Transverse colon (tissue), 4 donors: ENCODE measurements at regions not wholly inside any gene's neighbourhood (a gene's known extent, or its start where the extent isn't known, plus 50 kb on each side); places are given as distances from the start of the nearest gene placed in this dataset.

ENCODE experiments used
- DNase-seq: peaks from one replicate; pipeline ENCODE4 v3.0.0-alpha.2; 2019
- H3K27ac ChIP-seq, 4 donors: fragments of 200-600 bp; sonication (generic); 2 replicates each; pipeline ENCODE4 v1.5.1; 2016 to 2018; ENCODE audit warnings: inconsistent platforms in 4 of 4
- H3K27me3 ChIP-seq: fragments of 200-600 bp; sonication (generic); 2 replicates; pipeline ENCODE4 v1.5.1; 2017; ENCODE audit warnings: inconsistent platforms
- H3K36me3 ChIP-seq, 4 donors: fragments of 200-600 bp; sonication (generic); 2 replicates each; pipeline ENCODE4 v1.5.1; 2017 to 2019; ENCODE audit warnings: inconsistent platforms in 4 of 4
- H3K4me1 ChIP-seq, 4 donors: fragments of 200-600 bp; sonication (generic); 2 replicates each; pipeline ENCODE4 v1.5.1; 2017 to 2020; ENCODE audit warnings: inconsistent platforms in 4 of 4
- H3K4me3 ChIP-seq, 4 donors: fragments of 200-600 bp; sonication (generic); 1 replicate in 1 of 4; 2 replicates in 3 of 4; pipeline versions ENCODE4 v1.5.1 to v1.6.1; 2017 to 2019; ENCODE audit warnings: inconsistent platforms in 4 of 4
- H3K9me3 ChIP-seq, 2 donors: fragments of 200-600 bp; sonication (generic); 2 replicates each; pipeline ENCODE4 v1.5.1; 2017 to 2019; ENCODE audit warnings: inconsistent platforms in 2 of 2
- CTCF ChIP-seq, 5 experiments: fragments of 200-600 bp in 3 of 5; fragments of 450-650 bp in 2 of 5; sonication (generic) in 3 of 5; IDR thresholded peaks; 1 replicate in 2 of 5; 2 replicates in 3 of 5; pipeline ENCODE4 v1.5.1; 2016 to 2017; ENCODE audit warnings: antibody characterized with exemption in 5 of 5, inconsistent platforms in 3 of 5, mild to moderate bottlenecking in 2 of 5, moderate library complexity in 1 of 5
- EP300 ChIP-seq: sonication (generic); formaldehyde crosslinking; IDR thresholded peaks from one replicate; pipeline ENCODE4 v1.6.1; 2017; ENCODE audit warnings: antibody characterized with exemption, low read depth
- POLR2A ChIP-seq: fragments of 450-650 bp; IDR thresholded peaks from one replicate; pipeline ENCODE4 v1.6.1; 2016; ENCODE audit warnings: antibody characterized with exemption, mild to moderate bottlenecking, moderate library complexity
- POLR2AphosphoS5 ChIP-seq, 3 donors: sonication (generic); formaldehyde crosslinking; IDR thresholded peaks; one replicate each; pipeline ENCODE4 v1.6.1; 2016; ENCODE audit warnings: antibody characterized with exemption in 3 of 3
- WGBS, 2 donors: methylation state at CpG; one replicate each; pipeline ENCODE4 v1.1.5; 2018; ENCODE audit warnings: low coverage in 1 of 2; 5-methylcytosine and 5-hydroxymethylcytosine counted together
- in situ Hi-C, 4 donors: fragments of 200-750 bp; cut with MboI; loops; one replicate each; pipeline versions ENCODE4 v1.15.0 to v1.15.1; 2017; ENCODE audit warnings: low sequenced_read_pairs in 3 of 4, low pct_ligation_motif_present in 1 of 4, low pct_unique_long_range_greater_than_20kb in 1 of 4
- intact Hi-C: fragments of 100-400 bp; cut with DNase I; formaldehyde crosslinking; loops from one replicate; pipeline ENCODE4 v1.15.1; 2023; ENCODE audit warnings: low total_unique reads

- H3K4me1 ChIP-seq = peaks cover 0 to 14% (median 8%) of the 10 kb centered on the region in 4 donors
- no peak overlapping the region for H3K4me3 ChIP-seq
- H3K36me3 ChIP-seq = no peaks in the 10 kb centered on the region
- in situ Hi-C loops = no loop called here
- no peak for DNase-seq
- TF ChIP-seq EP300 (no peak), POLR2A (no peak), POLR2AphosphoS5 (IDR thresholded peaks at IDR 0.05) (no peak), CTCF (IDR thresholded peaks at IDR 0.05) (no peak)
- no peak overlapping the region for H3K27ac ChIP-seq
- 86% methylated on average over 7 of the region's 7 CpGs; no CpG with 5 or more reads in 1 of the 2 donors for WGBS, 2 donors
- intact Hi-C loops = no loop called here
- no peaks in the 10 kb centered on the region for H3K27me3 ChIP-seq
- H3K9me3 ChIP-seq = no peaks in the 10 kb centered on the region
These were observed 77.0 kb upstream of the ENPP6 start for GRCh38 chr4:184294606-184295133.

- peak; percentile 37 for DNase-seq
- intact Hi-C loops (no loop called here), in situ Hi-C loops (no loop called here)
- WGBS, 2 donors = 39 to 52% methylated on average over 2 to 6 of the region's 6 CpGs
- H3K4me3 ChIP-seq = no peak overlapping the region
- no peak for TF ChIP-seq CTCF (IDR thresholded peaks at IDR 0.05)
- no peak for TF ChIP-seq EP300
- no peak for TF ChIP-seq POLR2A
- no peak for TF ChIP-seq POLR2AphosphoS5 (IDR thresholded peaks at IDR 0.05)
- H3K27ac ChIP-seq = peak overlapping the region; percentile 18 to 56 (median 49)
- peaks cover 0 to 24% (median 14%) of the 10 kb centered on the region in 4 donors for H3K4me1 ChIP-seq
- H3K36me3 ChIP-seq = no peaks in the 10 kb centered on the region
- no peaks in the 10 kb centered on the region for H3K27me3 ChIP-seq
- H3K9me3 ChIP-seq = no peaks in the 10 kb centered on the region
These were observed 75.9 kb upstream of the ENPP6 start for GRCh38 chr4:184293552-184293951.

- Histone ChIP-seq H3K27me3 (no peaks in the 10 kb centered on the region), H3K4me1 (peaks cover 0 to 30% (median 18%) of the 10 kb centered on the region in 4 donors), H3K27ac (peak overlapping the region; percentile 18 to 56 (median 49)), H3K36me3 (no peaks in the 10 kb centered on the region), H3K4me3 (no peak overlapping the region), H3K9me3 (no peaks in the 10 kb centered on the region)
- TF ChIP-seq POLR2A (no peak), POLR2AphosphoS5 (IDR thresholded peaks at IDR 0.05) (no peak), EP300 (no peak)
- intact Hi-C loops = no loop called here
- 38 to 41% methylated on average over 3 of the region's 3 CpGs for WGBS, 2 donors
- no peak for DNase-seq
- in situ Hi-C loops = no loop called here
These were observed 75.2 kb upstream of the ENPP6 start for GRCh38 chr4:184292877-184293276.

GRCh38 chr4:184292465-184292867 lies 74.8 kb upstream of the ENPP6 start:
- in situ Hi-C loops = no loop called here
- DNase-seq = no peak
- Histone ChIP-seq H3K27ac (no peak overlapping the region), H3K36me3 (no peaks in the 10 kb centered on the region), H3K4me3 (no peak overlapping the region), H3K9me3 (no peaks in the 10 kb centered on the region), H3K27me3 (no peaks in the 10 kb centered on the region), H3K4me1 (peaks cover 0 to 34% (median 22%) of the 10 kb centered on the region in 4 donors)
- intact Hi-C loops = no loop called here
- 97 to 100% methylated on average over 2 to 3 of the region's 3 CpGs for WGBS, 2 donors
- no peak for TF ChIP-seq EP300
- TF ChIP-seq POLR2AphosphoS5 (IDR thresholded peaks at IDR 0.05) = no peak
- no peak for TF ChIP-seq CTCF (IDR thresholded peaks at IDR 0.05)
- TF ChIP-seq POLR2A = no peak

GRCh38 chr4:184289179-184289535 lies 71.5 kb upstream of the ENPP6 start:
- Histone ChIP-seq H3K9me3 (no peaks in the 10 kb centered on the region), H3K27ac (peak overlapping the region; percentile 49 to 77 (median 64)), H3K4me1 (peaks cover 0 to 35% (median 23%) of the 10 kb centered on the region in 4 donors), H3K36me3 (no peaks in the 10 kb centered on the region), H3K4me3 (no peak overlapping the region), H3K27me3 (no peaks in the 10 kb centered on the region)
- intact Hi-C loops = loop anchor here (10.0 kb wide), 1 partner anchor 256 kb away; no protein-coding TSS in a partner anchor
- in situ Hi-C loops = loop anchor here in 3 of 4 donors (10.0 kb wide), 2 partner anchors 186 to 246 kb away; partner anchors contain the start of gene IRF2 (in 1 of the 3)
- no peak for DNase-seq
- 77 to 100% methylated on average over 2 to 3 of the region's 3 CpGs for WGBS, 2 donors
- TF ChIP-seq EP300 = no peak
- no peak for TF ChIP-seq CTCF (IDR thresholded peaks at IDR 0.05)
- TF ChIP-seq POLR2A = no peak
- TF ChIP-seq POLR2AphosphoS5 (IDR thresholded peaks at IDR 0.05) = no peak
